ENCODE measurements at regions not wholly inside any gene's neighbourhood (a gene's known extent, or its start where the extent isn't known, plus 50 kb on each side); places are given as distances from the start of the nearest gene placed in this dataset.

DNA sequence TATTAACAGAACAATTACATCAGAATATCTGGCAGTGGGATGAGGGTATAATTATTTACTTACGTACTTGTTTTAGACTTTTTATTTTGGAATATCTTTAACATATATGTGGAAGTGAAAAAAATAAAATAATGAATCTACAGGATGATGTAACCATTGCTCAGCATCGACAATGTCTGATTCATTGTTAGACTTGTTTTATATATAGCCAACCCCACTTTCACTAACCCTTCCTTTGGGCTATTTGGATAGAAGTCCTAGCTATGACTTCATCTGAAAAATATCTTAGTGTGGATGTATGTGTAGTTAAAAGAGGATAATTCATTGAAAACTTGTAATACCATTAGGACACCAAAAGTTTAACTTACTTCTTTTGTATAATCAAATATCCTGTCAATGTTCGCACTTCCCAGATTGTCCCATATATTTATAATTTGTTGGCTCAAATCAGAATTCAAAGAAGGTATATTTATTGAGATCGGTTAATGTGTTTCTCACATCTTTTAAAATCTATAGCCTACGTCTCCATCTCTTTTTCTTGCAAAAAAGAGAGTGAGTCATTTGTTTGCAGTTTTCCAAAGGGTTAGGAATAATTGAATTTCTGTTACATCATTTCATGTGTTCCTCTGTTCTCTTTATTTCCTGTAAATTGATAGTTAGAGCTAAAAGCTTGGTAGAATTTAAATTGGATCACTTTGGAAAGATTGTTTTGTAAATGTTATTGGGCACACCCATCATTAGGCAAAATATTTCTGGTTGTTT, 506.1 kb upstream of the FAM98A start:
- TF ChIP-seq, protein P1, sequence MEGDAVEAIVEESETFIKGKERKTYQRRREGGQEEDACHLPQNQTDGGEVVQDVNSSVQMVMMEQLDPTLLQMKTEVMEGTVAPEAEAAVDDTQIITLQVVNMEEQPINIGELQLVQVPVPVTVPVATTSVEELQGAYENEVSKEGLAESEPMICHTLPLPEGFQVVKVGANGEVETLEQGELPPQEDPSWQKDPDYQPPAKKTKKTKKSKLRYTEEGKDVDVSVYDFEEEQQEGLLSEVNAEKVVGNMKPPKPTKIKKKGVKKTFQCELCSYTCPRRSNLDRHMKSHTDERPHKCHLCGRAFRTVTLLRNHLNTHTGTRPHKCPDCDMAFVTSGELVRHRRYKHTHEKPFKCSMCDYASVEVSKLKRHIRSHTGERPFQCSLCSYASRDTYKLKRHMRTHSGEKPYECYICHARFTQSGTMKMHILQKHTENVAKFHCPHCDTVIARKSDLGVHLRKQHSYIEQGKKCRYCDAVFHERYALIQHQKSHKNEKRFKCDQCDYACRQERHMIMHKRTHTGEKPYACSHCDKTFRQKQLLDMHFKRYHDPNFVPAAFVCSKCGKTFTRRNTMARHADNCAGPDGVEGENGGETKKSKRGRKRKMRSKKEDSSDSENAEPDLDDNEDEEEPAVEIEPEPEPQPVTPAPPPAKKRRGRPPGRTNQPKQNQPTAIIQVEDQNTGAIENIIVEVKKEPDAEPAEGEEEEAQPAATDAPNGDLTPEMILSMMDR (IDR thresholded peaks at IDR 0.05; ENCODE audit: insufficient read depth, low read depth, low read length), result no peak
- no peak for TF ChIP-seq EZH2 (IDR thresholded peaks at IDR 0.05; ENCODE audit: insufficient read depth, low read length)
